GM12874 (cell line): ENCODE measurements at regions not wholly inside any gene's neighbourhood (a gene's known extent, or its start where the extent isn't known, plus 50 kb on each side); places are given as distances from the start of the nearest gene placed in this dataset.

Source experiments
- TF ChIP-seq, protein P1 (sequence below): IDR thresholded peaks from 2 replicates; pipeline ENCODE4 v1.5.1; 2011; ENCODE audit warnings: low read depth, mild to moderate bottlenecking, control low read depth, low read length, moderate library complexity; ENCODE audit not compliant: insufficient read depth

DNA sequence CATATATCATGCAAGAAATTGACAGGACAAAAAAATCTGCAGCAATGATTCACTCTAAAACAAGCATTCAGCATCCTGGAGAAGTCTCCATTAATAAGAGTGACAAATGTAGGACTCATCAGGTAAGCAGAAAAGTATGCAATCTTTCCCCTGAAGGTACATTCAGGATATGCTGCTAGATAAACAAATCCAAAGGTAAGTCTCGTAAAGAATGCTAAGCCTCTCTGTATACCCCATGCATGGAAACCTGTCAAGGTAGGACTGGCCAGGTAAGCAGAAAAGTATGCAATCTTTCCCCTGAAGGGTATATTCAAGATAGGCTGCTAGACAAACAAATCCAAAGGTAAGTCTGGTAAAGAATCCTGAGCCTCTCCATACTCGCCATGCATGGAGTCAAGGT lies 869.9 kb upstream of the AMELY start:
- TF ChIP-seq, protein P1, sequence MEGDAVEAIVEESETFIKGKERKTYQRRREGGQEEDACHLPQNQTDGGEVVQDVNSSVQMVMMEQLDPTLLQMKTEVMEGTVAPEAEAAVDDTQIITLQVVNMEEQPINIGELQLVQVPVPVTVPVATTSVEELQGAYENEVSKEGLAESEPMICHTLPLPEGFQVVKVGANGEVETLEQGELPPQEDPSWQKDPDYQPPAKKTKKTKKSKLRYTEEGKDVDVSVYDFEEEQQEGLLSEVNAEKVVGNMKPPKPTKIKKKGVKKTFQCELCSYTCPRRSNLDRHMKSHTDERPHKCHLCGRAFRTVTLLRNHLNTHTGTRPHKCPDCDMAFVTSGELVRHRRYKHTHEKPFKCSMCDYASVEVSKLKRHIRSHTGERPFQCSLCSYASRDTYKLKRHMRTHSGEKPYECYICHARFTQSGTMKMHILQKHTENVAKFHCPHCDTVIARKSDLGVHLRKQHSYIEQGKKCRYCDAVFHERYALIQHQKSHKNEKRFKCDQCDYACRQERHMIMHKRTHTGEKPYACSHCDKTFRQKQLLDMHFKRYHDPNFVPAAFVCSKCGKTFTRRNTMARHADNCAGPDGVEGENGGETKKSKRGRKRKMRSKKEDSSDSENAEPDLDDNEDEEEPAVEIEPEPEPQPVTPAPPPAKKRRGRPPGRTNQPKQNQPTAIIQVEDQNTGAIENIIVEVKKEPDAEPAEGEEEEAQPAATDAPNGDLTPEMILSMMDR: no peak

DNA sequence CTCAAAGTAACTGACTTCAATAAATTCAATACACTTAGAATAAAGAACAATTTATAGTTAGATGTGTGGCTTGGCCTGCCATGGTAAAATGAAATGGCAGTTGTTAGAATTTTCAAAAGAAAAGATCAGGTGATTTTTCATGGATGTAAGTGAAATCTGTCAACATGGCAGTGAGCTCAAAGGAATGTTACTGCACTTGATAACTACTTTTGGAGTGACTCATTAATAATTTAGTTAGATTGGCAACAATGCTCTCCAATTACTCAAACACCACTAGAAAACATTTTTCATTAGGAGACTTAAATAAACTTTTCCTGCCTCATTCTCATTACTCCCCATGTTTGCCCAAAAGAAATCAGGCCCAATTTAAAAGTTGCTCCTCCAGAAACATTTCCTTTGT lies 860.2 kb upstream of the AMELY start:
- TF ChIP-seq, protein P1: no peak

DNA sequence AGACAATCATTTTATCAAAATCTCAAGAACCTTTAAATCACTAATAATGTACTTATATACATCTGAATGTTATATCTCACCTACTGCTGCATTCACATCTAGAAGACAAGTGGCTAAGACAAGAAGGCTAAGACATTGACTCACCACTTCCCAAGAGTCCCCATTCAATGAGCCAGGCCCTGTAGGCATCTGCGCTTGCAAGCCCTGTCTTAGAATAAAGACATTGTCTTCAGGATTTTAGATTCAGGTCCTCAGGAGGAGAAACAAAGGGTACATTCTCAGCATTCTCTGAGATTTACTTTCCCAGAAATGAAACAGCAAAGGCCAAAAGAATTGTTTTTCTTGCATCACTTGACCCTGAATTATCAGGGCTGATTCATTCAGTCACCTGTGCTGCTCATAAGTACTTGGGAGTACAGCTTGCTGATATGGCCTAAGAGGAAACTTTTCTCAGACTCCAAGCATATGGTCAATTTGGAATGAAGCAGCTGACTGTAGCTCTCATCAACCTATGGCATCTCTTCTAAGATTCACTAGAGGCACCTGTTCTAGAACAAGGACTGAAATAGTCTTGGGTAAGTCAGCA lies 858.3 kb upstream of the AMELY start:
- TF ChIP-seq, protein P1: no peak

DNA sequence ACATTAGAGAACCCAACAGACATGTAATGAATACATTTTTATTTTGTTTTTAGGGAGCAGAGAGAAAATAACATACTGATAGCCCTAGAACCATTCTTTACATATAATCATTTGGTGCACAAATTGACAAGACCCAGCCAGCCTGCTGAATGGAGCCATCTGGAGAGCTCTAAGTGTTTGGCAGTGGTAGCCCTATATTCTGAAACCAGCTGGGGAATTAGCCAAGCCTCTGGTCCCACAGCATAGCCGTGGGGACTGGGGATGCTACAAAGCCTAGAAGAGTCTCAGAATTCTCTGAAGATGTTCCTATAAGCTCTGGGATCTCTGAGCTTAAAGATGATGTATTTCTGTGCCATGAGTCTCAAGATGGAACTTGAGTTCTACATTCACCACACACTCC lies 857.3 kb upstream of the AMELY start:
- TF ChIP-seq, protein P1: no peak

DNA sequence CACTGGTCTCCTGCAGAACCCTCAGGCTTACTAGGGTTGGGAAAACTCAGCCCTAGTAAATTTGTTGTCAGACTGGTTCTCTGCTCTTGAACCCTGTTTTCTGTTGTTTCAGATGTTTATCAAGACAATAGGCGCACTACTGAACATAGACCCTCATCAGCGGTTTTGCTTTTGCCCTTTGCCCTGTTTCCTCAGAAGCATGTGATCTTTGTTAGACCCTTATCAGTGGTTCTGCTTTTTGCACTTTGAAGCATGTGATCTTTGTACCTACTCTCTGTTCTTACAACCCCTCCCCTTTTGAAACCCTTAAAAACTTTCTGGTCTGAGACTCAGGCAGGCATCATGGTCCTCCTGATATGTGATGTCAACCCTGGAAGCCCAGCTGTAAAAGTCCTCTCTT lies 842.2 kb upstream of the AMELY start:
- TF ChIP-seq, protein P1: no peak

DNA sequence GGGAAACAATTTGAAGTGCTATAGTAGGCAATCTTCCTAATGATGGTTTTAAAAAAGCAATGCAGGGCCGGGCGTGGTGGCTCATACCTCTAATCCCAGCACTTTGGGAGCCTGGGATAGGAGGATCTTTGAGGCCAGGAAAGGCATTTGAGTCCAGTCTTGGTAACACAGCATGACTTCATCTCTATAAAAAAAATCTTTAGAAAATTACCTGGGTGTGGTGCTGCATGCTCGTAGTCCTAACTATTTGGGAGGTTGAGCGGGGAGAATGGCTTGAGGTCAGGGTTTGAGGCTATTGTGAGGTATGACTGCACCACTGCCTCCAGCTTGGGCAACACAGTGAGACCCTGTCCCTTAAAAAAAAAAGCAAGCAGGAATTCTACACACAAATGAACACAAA lies 835.2 kb upstream of the AMELY start:
- TF ChIP-seq, protein P1: no peak

DNA sequence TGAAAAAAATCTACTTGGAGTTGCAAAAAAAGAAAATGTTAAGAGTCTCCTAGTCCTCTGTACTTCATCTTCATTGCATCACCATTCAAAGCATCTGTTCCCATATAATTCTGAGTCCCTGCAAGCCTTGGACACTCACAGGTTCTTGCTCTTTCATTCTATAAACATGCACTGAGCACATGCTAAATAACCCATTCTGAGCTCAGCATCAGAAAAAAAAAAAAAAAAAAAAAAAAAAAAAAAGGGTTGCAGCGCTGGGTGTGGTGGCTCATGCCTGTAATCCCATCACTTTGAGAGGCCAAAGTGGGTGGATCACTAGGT lies 834.0 kb upstream of the AMELY start:
- TF ChIP-seq, protein P1: no peak
